Middle frontal gyrus (tissue), 1 donor: ENCODE measurements at regions not wholly inside any gene's neighbourhood (a gene's known extent, or its start where the extent isn't known, plus 50 kb on each side); places are given as distances from the start of the nearest gene placed in this dataset.

ENCODE experiments used
- DNase-seq: peaks from one replicate; pipeline ENCODE4 v3.0.0-alpha.2; 2015; ENCODE audit warnings: low spot score; ENCODE audit errors: extremely low spot score

DNA sequence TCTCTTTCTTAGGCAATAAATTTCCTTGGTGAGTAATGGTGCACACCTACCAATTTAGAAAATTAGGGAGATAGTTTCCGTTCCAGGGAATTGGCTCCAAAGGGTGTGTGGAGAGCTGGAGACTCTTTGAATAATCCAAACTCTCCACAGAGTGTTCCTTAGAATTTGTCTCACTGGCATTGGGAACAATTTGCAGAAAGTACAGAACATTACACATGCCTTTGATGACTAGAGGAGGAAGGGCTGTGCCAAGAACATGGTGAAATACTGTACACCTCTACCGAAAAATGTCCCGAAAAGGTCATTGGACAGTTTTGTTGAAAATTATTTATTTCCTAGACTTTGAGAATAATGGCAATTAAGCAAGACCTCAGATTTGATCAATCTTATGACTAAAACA is 214.2 kb upstream of the MPDZ start:
- no peak for DNase-seq

DNA sequence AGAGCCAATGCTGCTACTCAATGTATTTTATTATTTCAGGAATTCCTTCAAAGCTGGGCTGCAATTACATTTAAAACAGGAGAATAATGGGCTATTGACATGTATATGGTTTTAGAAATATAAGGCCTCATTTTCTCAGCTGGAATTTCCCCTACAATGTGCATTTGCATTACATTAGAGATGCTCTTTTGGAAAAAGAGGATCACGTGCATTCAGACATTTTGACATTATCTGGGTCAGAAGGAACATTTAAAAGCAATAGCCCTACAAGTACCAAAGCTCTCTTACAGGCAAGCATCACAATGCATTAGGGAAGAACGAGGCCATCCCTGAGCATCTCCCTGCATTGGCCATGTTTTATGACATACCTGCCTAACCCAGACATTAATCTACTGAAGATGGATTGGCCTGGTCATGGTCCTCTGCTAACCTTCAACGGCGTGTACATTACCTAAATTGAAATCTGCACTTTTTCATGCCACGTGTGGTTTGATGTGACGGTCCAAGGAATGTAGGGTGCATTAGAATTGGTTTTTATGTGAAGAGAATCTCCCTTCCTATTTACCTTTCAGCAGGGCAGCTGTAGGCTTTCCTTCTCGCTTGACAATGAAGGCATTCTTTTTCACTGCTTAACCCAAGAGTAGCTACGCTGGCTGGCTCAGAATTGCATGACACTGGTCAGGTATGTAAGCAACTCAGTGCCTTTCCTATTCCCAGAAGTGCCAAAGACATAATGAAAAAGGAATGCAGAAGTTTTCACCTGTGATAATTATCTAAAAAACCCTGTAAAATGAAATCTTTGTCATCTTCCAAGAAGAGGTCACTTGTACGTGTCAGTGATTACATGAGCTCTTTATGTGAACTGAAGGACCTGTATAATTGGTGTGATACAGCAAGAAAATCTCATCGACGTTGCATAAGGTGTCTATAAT is 212.3 kb upstream of the MPDZ start:
- DNase-seq = no peak

DNA sequence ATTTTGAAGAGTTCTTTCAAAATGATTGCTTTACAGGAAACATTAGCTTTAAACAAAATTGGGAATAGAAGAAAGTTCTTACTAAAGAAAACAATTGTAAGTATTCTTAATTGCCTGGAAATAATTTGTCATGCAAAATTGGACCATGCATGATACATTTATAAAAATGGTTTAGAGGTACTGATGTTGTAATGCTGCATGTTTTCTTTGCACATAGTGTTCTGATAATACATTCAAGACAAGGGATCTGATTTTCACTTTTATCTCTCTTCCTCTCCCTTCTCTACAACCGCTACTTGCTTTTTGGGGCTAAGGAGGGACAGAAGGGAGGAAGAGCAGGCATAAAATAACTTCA is 211.6 kb upstream of the MPDZ start:
- DNase-seq = no peak

DNA sequence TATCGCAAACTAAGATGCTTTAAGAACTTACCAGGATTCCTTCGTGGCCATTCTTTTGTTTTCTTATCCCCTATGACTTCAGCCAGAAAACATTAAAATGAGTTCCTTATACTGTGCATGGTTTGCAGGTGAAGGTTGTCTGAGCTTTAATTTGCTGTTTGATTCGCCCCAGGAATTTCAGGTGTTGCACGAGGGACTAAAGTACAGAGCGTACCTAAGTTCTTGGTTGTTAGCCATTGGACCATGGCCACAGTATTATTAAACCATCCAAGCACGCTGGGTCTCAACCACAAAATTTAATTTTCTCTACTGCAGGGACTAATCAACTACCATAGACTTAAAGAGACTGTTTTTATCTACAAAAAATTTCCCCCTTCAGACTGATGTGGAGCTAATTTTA is 208.4 kb upstream of the MPDZ start:
- DNase-seq = no peak

DNA sequence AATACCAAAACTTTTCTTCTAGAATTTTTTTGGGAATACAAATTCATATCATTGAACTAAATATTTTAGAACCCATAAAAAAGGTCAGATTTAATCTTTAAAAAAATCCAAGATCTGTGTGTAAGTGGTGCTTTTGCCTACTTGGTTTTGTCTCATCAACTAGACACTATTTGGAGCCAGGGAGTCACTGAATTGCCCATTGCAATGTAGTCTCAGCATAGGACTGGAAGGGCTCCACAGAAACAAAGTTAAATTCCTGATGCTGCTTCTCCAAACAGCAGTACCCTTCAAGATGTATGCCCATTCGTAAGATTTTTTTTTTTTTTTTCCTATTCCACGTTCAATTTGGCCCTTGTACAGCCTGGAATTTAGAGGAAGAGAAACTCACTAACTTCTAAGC is 208.0 kb upstream of the MPDZ start:
- DNase-seq = no peak

DNA sequence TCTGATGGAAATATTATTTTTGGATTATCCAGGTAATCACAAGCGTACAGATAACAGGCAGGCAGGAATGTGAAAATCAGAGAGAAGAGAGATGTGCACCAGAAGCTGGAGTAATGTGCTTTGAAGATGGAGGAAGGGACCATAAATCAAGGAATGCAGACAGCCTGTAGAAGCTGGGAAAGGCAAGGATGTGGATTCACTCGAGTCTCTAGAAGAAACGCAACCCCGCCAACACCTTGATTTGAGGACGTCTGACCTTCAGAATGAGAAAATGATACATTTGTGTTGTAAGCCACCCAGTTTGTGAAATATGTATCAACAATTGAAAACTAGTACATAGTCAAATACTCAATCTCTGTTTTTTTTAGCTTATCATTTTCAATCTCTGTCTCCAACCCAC is 207.6 kb upstream of the MPDZ start:
- no peak for DNase-seq

DNA sequence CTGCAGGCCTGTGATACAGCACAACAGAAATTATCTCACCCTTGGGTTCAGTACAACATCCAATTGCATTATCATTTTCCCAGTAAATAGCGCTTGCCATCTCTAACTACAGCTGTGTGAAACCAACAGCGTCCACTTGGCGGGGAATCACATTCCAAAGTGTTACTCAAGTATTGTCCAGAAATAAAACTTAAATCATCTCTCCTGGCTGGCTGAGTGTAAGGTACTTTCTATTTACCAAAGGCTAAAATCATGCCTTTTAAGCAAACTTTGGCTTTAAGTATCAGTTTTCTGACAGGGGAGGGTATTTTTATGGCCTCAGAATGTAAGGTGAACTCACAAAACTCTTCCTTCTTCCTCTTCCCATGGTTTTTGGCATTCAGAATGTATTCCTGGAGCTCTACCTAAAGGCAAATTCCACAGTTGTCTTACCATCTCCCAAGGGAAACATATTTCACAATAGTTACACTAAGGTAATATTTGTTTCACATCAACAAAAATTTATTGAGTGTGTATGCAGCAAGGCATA is 205.6 kb upstream of the MPDZ start:
- no peak for DNase-seq

DNA sequence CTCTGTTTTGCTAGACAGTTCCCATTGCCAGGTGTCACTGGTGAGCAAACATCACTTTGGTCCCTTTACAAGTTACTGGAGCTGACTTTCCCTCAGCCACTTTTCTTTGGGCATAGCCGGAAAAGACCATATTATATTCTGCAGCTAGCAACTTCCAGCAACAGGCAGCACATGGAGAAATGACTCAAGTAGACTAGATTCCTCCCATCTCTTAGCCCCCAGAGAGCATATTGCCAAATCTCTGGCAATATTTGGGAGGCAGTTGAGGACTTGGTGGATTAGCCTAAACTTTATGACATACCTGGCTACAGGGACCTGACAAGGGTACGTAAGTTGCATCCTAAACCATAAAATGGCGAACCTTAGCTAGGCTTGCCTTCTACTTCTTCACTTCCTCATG is 204.7 kb upstream of the MPDZ start:
- DNase-seq = no peak

DNA sequence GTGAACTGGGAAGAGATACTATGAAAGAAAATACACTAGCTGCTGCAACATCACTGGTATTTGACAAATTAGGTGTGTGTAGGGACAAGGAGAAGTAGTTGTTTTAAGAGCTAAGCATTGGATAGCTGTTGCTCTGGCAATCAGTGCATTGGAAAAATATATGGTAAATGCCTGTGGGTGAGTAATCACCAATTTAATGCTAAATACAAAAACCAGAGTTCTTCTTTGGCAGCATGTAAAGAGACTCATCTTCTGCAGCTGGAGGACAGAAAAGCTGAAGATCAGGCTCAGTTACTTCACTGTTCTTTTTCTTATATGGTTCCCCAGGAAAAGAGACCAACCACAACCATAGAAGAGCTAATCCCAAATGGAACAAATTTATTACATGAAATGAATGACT is 201.8 kb upstream of the MPDZ start:
- no peak for DNase-seq

DNA sequence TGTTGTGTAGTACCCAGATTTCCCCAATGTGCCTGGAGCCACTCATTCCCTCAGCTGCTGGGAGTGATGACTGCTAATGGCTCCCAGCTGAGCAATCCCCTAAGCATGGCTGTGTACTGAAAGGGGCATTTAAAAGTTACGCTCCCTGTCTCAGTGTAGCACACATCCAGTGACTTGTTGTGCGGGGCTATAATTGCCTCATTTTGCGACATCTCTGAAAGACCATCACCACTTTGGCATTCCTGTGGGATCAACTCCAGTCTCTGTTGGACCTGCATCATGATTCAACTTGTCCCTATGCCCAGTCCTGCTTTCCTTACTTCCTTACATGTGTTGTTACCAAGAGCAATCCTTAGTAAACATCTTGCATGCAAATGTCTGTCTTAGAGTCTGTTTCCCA is 201.2 kb upstream of the MPDZ start:
- DNase-seq = no peak

DNA sequence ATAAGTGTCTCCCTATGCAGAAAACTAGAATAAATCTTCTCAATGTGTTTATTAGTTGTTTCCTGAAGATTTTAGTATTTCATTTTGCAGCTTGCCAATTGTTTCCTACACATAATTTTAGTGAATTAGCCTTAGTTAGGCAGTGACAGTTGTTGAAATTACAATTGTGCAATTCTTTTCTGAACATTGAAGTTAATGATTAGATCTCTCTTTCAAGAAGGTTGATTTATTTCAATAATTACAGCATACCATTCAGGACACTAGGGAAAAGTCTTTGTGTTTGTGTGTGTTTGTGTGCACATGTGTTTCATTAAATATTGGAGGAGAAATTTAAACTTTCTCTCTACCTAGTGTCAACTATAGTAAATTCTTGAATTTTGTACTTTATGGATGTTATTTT is 199.6 kb upstream of the MPDZ start:
- no peak for DNase-seq

DNA sequence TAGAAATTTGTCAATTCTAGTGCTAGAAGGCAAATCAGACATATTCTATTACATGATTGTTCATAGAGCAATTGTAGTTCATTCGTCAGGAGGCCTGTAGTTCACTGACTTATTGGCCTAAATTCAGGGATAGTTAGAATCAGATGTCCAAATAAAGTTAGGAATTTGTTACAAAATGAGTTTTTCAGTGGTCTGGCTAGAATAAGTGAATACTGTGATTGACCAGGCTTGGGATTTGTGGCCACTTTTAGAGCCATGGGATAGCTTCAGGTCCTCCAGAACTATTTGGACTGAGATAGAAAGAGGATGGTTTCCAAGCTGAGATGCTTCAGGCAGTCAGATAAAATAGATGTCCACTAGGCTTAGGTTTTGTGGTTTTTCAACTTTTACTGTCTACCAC is 199.1 kb upstream of the MPDZ start:
- no peak for DNase-seq

DNA sequence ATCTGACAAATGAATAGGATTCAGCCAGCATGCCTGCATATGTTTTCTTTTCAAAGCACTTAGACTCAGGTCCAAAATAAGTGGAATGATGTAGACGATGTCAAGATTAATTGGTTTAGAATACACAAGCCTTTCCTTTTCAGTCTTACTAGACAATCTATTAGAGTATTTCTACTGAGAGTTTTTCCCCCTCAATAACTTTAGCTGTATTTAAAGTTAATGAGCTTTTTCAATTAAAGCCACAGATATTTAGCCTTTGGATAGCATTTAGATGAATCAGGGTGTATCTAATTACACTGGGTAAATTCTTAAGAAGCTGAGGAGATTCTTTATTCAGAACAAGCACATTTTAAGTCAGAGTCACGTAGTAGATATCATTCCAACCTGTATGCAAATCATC is 198.7 kb upstream of the MPDZ start:
- DNase-seq = no peak

DNA sequence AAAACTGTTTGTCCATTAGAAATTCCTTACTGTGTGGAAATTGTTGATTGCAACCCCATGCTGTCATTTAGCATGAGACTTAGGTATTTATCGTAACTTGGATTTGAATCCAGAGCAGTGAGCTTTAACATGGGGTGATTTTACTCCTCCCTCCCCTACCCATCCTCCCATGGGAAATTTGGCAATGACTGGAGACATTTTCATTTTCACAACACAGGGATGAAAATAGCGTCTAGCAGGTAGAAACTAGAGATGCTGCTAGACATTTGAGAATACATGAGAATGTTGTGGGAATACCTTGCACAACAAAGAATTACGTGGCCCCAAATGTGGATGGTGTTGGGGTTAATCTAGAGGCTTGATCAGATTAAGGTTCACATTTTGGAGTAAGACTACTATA is 191.3 kb upstream of the MPDZ start:
- no peak for DNase-seq

DNA sequence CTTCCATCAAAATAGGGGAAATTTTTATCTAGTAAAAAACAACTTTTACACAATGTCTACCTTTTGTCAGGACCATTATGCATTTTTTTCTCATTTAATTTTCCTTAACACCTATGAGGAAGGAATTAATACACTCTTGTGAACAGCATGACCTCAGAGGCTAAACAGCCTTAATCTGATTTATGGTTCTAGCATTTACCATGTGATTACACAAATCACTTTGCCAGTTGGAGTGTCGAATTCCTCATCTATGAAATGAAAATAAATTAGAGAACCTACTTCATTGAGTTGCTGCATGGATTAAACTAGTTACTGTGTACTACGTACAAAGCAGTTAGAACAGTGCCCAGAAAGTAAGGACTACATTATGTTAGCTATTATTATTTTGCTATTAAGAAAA is 187.7 kb upstream of the MPDZ start:
- no peak for DNase-seq

DNA sequence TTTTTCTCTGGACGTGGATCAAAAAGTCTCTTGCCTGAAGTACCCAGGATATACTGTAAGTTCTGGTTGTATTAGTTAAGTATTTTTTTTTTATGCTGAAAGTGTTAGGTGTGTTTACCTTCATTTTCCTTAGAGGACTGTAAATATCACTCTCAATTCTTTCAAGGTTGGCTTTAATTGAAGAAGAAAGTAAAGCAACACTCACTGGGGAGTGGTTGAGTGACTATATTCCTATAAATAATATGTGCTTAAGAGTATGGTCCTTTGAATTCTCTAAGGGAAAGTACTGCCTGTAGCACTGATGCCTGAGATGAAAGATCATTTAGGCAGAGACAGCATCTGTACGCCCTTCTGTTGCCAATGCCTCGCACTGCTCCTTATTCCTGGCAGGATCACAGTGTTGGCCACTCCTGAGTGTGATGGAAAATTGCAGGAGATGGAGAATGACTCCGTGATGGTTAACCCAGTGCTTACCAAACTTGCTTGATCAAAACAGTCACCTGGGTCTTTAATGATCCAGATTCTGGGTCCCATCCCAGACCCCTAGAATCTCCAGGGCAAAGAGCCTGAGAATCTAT is 182.0 kb upstream of the MPDZ start:
- DNase-seq = no peak

DNA sequence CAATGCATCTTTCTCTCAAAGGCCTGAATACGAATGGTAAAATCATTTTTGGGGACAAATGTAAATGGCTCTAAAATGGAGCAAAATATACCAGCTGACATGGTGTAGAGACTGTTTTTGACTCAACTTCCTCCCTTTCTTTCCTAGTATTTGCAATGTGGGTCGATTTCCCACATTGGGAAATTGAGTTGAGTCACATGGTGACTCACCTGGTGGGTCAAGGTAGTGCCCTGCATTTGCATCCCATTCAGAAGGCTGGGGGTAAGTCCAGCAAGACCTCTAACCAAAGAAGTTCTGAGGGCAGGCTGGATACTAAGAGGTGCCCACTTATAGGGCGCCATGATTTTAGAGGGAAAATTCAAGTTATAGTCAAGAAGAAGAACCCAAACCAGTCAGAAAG is 179.6 kb upstream of the MPDZ start:
- DNase-seq = no peak

DNA sequence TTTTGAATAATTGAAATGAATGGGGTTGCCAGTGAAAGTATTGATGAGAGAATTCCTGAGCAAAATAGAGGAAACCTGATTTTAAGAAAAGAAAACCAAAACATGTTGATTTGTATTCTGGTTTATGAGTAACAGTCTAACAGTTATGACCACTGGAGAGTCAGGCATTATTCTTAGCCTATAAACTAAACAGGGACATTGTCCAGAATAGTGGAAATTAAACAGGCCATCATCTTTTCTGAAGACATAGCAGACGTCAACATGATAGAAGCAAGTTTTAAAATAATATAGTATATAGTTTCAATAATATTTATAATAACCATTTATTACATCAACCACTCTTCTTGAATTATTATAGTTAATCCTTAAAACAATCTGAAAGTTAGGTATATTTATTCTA is 178.3 kb upstream of the MPDZ start:
- DNase-seq = no peak

DNA sequence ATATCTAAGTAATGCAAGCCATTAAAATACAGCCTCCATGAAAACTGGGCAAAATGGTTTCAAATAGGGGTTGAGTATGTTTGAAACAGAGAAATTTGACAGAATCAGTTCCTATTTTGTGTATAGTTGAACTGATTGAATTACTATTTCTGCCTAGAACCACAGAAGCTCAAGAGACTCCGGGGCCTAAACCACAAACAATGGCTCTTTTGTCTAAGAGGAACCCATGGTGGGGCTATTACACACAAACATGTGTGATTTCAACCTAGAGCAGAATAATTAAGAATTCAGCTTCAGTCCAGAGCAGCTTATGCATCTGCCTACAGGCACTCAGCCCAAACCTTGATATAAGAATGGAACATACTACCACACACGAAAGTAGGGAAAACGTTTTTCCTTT is 171.2 kb upstream of the MPDZ start:
- DNase-seq = no peak

DNA sequence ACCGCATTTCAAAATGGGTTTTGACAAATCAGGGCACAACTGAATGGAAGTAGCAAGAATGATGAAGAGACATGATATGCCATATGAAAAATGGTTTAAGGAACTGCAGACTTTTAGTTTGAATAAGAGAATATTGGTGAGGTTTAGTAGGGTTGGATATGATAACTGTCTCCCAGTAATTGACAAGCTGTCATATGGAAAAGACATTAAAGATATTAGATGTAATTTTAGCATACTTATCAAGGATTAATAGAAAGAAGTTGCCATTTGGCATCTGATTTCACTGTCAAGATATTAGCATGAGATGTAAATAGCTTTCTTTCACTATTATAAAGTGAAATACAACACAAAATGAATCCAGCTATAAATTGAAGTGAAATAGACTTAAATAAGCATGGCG is 169.0 kb upstream of the MPDZ start:
- DNase-seq = no peak

DNA sequence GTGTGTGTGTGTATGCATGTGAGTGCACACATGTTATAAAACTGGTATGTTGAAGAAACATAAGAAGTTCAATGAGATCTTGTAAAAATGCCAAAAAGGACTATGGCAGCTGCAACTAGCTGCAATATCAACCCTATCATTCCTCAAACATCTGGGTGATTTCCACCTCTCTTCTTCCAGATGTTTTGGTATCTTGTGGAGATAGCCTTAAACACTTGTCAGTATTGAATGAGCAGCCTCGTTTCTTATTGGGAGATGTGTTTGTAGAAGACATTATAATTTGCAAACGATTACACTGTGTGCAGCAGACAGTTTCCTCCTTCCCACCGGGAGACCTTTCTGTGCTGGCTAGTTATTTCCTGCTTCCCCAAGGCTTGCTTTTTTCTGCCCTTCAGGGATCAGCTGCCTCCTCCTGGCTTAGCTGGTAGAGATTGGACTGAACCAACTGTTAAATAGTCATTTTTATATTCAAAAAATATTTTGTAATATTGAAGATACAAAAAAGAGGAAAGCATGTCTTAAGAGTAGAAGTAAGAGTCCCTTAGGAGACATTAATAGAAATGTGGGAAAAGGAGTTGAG is 168.4 kb upstream of the MPDZ start:
- no peak for DNase-seq

DNA sequence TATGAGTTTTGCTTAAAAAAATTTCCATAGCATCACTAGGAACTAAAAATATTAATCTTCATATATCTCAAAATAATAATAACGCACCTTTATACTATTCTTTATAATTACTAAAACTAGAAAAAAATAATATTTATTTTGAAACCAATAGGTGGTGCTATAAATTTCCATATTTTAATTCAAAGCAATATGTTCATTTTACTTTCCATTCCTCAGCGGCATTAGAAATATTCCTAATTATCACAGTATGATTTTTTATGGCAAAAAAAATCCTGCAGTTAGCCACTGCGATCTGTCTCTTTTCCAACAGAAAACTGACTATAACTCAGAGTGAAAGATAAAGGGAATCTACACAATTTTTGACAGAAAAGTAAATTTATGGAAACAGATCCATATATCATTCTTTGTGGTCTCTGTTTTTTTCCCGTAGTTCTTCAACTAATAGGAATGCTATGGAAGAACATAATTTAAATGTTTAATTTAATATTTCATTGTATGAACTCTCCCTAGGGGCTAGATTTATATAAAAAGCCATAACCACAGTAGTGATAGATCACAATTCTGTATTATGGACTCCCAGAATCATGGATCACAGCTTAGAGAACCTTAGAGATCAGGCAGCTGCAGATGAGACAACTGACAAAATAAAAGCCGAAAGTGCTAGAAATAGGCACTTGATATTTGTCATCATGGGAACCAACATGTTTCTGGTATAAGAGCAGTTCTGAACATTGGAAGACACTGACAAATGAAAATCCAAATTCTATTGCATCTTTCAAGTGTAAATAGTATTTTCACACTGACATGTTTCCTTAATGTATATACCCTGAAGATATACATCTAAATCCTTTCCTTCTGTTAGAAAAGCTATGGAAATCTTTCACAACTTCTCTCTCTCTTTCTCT is 167.7 kb upstream of the MPDZ start:
- no peak for DNase-seq
